B cell (primary cell): ENCODE measurements at regions not wholly inside any gene's neighbourhood (a gene's known extent, or its start where the extent isn't known, plus 50 kb on each side); places are given as distances from the start of the nearest gene placed in this dataset.

ENCODE experiments used
- ATAC-seq: fragments of 200-7000 bp; cut with Tn5 transposase; one replicate; pipeline ENCODE4 v1.10.0; 2021; ENCODE audit warnings: low read depth, mild to moderate bottlenecking, moderate number of reproducible peaks, moderate library complexity
- CTCF ChIA-PET: fragments of 350-600 bp; sonication (Branson Sonifier 250); formaldehyde crosslinking; loops from one replicate; lab custom pipeline; 2021; ENCODE audit warnings: antibody characterized with exemption, inconsistent platforms; lab: Charles Lee
- POLR2A ChIA-PET: fragments of 350-600 bp; sonication (Branson Sonifier 250); formaldehyde crosslinking; loops from one replicate; lab custom pipeline; 2021; ENCODE audit warnings: antibody characterized with exemption; lab: Charles Lee
- DNase-seq: peaks from one replicate; pipeline ENCODE4 v3.0.0; 2013
- H2AFZ ChIP-seq: 2 replicates; pipeline ENCODE4 v1.6.1; 2012; ENCODE audit warnings: mild to moderate bottlenecking, low read depth, low read length; ENCODE audit not compliant: insufficient read depth, poor library complexity, severe bottlenecking
- H3K27ac ChIP-seq, 2 donors: 1 replicate in 1 of 2; 2 replicates in 1 of 2; pipeline ENCODE4 v1.5.1; 2012 to 2013; ENCODE audit warnings: low read length in 2 of 2, mild to moderate bottlenecking in 2 of 2, moderate library complexity in 1 of 2
- H3K27me3 ChIP-seq, 4 experiments: fragments of 200-600 bp in 1 of 4; sonication (generic) in 1 of 4; replicated peaks in 1 of 4; 1 replicate in 2 of 4; 2 replicates in 2 of 4; pipeline versions ENCODE4 v1.6.1 to v1.7.0; 2013 to 2016; ENCODE audit warnings: low read length in 3 of 4, mild to moderate bottlenecking in 2 of 4, mixed read lengths in 1 of 4, moderate library complexity in 1 of 4; ENCODE audit not compliant: insufficient read depth in 4 of 4, control insufficient read depth in 3 of 4; ENCODE audit errors: control extremely low read depth in 1 of 4
- H3K36me3 ChIP-seq, 2 experiments: replicated peaks in 1 of 2; 1 replicate in 1 of 2; 2 replicates in 1 of 2; pipeline versions ENCODE4 v1.6.1 to v1.7.1; 2013; ENCODE audit warnings: low read length in 1 of 2; ENCODE audit not compliant: insufficient read depth in 2 of 2, control insufficient read depth in 1 of 2; ENCODE audit errors: control extremely low read depth in 1 of 2, extremely low read depth in 1 of 2
- H3K4me1 ChIP-seq, 2 donors: fragments of 200-600 bp in 1 of 2; sonication (generic) in 1 of 2; 1 replicate in 1 of 2; 2 replicates in 1 of 2; pipeline versions ENCODE4 v1.5.1 to v1.6.1; 2013 to 2017; ENCODE audit warnings: low read length in 2 of 2; ENCODE audit not compliant: control insufficient read depth in 2 of 2, insufficient read depth in 2 of 2
- H3K4me2 ChIP-seq: replicated peaks from 2 replicates; pipeline ENCODE3; 2012; ENCODE audit warnings: mild to moderate bottlenecking, low read depth, low read length; ENCODE audit not compliant: poor library complexity, severe bottlenecking
- H3K4me3 ChIP-seq, 5 experiments: fragments of 200-600 bp in 1 of 5; sonication (generic) in 1 of 5; 1 replicate in 3 of 5; 2 replicates in 2 of 5; pipeline versions ENCODE4 v1.5.1 to v1.7.0; 2011 to 2016; ENCODE audit warnings: low read length in 4 of 5, mild to moderate bottlenecking in 4 of 5, low read depth in 2 of 5, control low read depth in 1 of 5, moderate library complexity in 1 of 5; ENCODE audit not compliant: insufficient read depth in 1 of 5; ENCODE audit errors: control extremely low read depth in 1 of 5, extremely low read depth in 1 of 5
- H3K79me2 ChIP-seq: fragments of 200-600 bp; sonication (generic); one replicate; pipeline ENCODE4 v1.6.0; 2016; ENCODE audit warnings: low read length; ENCODE audit not compliant: control insufficient read depth, insufficient read depth
- H3K9ac ChIP-seq: fragments of 200-600 bp; sonication (generic); 2 replicates; pipeline ENCODE4 v1.6.1; 2017; ENCODE audit warnings: mild to moderate bottlenecking, low read length, moderate library complexity
- H3K9me3 ChIP-seq, 3 donors: one replicate each; pipeline versions ENCODE4 v1.6.1 to v1.7.1; 2013; ENCODE audit warnings: low read length in 2 of 3; ENCODE audit not compliant: control insufficient read depth in 2 of 3, insufficient read depth in 1 of 3; ENCODE audit errors: control extremely low read depth in 1 of 3
- H4K20me1 ChIP-seq: 2 replicates; pipeline ENCODE4 v1.6.0; 2012; ENCODE audit warnings: mild to moderate bottlenecking, low read length; ENCODE audit not compliant: insufficient read depth, control insufficient read depth, poor library complexity, severe bottlenecking
- H3K27ac Mint-ChIP-seq: one replicate; pipeline ENCODE4 v1.8.0; 2021; ENCODE audit warnings: mixed read lengths
- H3K27me3 Mint-ChIP-seq: one replicate; pipeline ENCODE4 v1.8.0; 2021; ENCODE audit warnings: mixed read lengths
- H3K4me1 Mint-ChIP-seq: one replicate; pipeline ENCODE4 v1.8.0; 2021; ENCODE audit warnings: mixed read lengths
- H3K4me3 Mint-ChIP-seq: one replicate; pipeline ENCODE4 v1.8.0; 2021; ENCODE audit warnings: mixed read lengths
- H3K9me3 Mint-ChIP-seq: one replicate; pipeline ENCODE4 v1.8.0; 2022; ENCODE audit warnings: mixed read lengths; ENCODE audit not compliant: insufficient read depth
- EZH2 ChIP-seq: IDR thresholded peaks from 2 replicates; pipeline ENCODE4 v1.6.1; 2012; ENCODE audit warnings: borderline replicate concordance, low read depth, mild to moderate bottlenecking, moderate library complexity, low read length; ENCODE audit not compliant: insufficient read depth, poor library complexity, severe bottlenecking
- whole genome bisulfite sequencing: methylation state at CpG from one replicate; pipeline ENCODE4 v1.1.5; 2013; ENCODE audit warnings: missing lambda C conversion rate; ENCODE audit not compliant: insufficient coverage; 5-methylcytosine and 5-hydroxymethylcytosine counted together
- intact Hi-C: fragments of 100-400 bp; cut with micrococcal nuclease; formaldehyde crosslinking; loops from one replicate; pipeline ENCODE4 v1.10.0; 2022
- TF ChIP-seq, protein P1 (sequence below): fragments of 200-600 bp; IDR thresholded peaks from one replicate; pipeline ENCODE4 v1.8.0; 2022; ENCODE audit warnings: antibody characterized with exemption, mild to moderate bottlenecking

DNA sequence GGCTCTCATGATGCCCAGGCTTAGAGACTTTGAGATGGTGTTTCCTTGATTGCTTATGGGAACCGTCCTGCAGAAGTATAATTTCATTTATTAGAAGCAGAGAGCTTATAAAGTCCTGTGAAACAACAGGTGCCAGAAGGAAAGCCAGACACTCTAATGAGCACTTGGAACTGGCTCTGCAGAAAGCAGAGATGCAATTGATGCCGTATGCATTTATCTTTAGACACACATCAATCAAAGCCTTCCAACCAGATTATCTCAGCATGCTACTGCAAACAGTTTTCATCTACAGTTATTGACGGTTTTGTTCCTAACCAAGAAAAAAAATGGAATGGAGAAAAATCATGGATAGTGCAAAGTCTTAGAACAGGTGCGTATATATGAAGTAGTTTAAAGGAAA is 371.7 kb upstream of the PRKCQ start:
- ATAC-seq (no peak), DNase-seq (no peak)
- H3K9me3 ChIP-seq, result no peaks in the 10 kb centered on the region
- H3K4me1 ChIP-seq, result no peaks in the 10 kb centered on the region
- WGBS, result no CpG with 5 or more reads among the region's 4 CpGs
- Mint-ChIP-seq H3K4me3 (no peak overlapping the region), H3K27ac (no peak overlapping the region), H3K4me1 (no peaks in the 10 kb centered on the region), H3K9me3 (no peaks in the 10 kb centered on the region), H3K27me3 (no peaks in the 10 kb centered on the region)
- no peaks in the 10 kb centered on the region for H3K79me2 ChIP-seq
- ChIA-PET CTCF (interaction anchor here (0.7 kb wide), 1 partner anchor 169 kb away, joined by 4 read pairs; no protein-coding TSS in a partner anchor), POLR2A (no interaction called here)
- H3K4me3 ChIP-seq, result no peak overlapping the region
- H3K27ac ChIP-seq, result no peak overlapping the region
- no peaks in the 10 kb centered on the region for H3K27me3 ChIP-seq
- no peak overlapping the region for H2AFZ ChIP-seq
- intact Hi-C loops, result no loop called here
- TF ChIP-seq EZH2, result no peak
- TF ChIP-seq, protein P1, sequence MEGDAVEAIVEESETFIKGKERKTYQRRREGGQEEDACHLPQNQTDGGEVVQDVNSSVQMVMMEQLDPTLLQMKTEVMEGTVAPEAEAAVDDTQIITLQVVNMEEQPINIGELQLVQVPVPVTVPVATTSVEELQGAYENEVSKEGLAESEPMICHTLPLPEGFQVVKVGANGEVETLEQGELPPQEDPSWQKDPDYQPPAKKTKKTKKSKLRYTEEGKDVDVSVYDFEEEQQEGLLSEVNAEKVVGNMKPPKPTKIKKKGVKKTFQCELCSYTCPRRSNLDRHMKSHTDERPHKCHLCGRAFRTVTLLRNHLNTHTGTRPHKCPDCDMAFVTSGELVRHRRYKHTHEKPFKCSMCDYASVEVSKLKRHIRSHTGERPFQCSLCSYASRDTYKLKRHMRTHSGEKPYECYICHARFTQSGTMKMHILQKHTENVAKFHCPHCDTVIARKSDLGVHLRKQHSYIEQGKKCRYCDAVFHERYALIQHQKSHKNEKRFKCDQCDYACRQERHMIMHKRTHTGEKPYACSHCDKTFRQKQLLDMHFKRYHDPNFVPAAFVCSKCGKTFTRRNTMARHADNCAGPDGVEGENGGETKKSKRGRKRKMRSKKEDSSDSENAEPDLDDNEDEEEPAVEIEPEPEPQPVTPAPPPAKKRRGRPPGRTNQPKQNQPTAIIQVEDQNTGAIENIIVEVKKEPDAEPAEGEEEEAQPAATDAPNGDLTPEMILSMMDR, result no peak
- no peak overlapping the region for H3K4me2 ChIP-seq
- H3K36me3 ChIP-seq, result no peaks in the 10 kb centered on the region
- no peaks in the 10 kb centered on the region for H4K20me1 ChIP-seq
- no peak overlapping the region for H3K9ac ChIP-seq

DNA sequence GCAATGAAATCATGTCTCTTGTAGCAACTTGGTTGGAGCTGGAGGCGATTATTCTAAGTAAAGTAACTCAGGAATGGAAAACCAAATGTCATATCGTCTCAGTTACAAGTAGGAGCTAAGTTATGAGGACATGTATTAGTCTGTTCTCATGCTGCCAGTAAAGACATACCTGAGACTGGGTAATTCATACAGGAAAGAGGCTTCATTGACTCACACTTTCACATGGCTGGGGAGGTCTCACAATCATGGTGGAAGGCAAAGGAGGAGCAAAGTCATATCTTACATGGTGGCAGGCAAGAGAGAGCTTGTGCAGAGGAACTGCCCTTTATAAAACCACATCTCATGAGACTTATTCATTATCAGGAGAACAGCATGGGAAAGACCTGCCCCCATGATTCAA is 370.1 kb upstream of the PRKCQ start:
- H3K27me3 Mint-ChIP-seq, result no peaks in the 10 kb centered on the region
- Histone ChIP-seq H3K4me2 (no peak overlapping the region), H3K27me3 (no peaks in the 10 kb centered on the region), H4K20me1 (no peaks in the 10 kb centered on the region), H3K36me3 (no peaks in the 10 kb centered on the region), H2AFZ (no peak overlapping the region), H3K79me2 (no peaks in the 10 kb centered on the region), H3K27ac (no peak overlapping the region), H3K9ac (no peak overlapping the region), H3K4me3 (no peak overlapping the region), H3K4me1 (no peaks in the 10 kb centered on the region), H3K9me3 (no peaks in the 10 kb centered on the region)
- CTCF ChIA-PET, result interaction anchor here (0.7 to 1.3 kb wide), 3 partner anchors 30 to 273 kb away, joined by 3 to 6 read pairs (median 3); no protein-coding TSS in a partner anchor
- no peak overlapping the region for H3K27ac Mint-ChIP-seq
- H3K9me3 Mint-ChIP-seq, result no peaks in the 10 kb centered on the region
- H3K4me1 Mint-ChIP-seq, result no peaks in the 10 kb centered on the region
- POLR2A ChIA-PET, result no interaction called here
- 100% methylated on average over 1 of the region's 2 CpGs for WGBS
- DNase-seq (no peak), ATAC-seq (no peak)
- no peak for TF ChIP-seq EZH2
- TF ChIP-seq, protein P1, result no peak
- intact Hi-C loops, result no loop called here
- H3K4me3 Mint-ChIP-seq, result no peak overlapping the region
